Gastrocnemius medialis (tissue), 4 donors: ENCODE measurements at regions not wholly inside any gene's neighbourhood (a gene's known extent, or its start where the extent isn't known, plus 50 kb on each side); places are given as distances from the start of the nearest gene placed in this dataset.

ENCODE experiments used
- POLR2A ChIP-seq, 2 donors: fragments of 450-650 bp; IDR thresholded peaks; one replicate each; pipeline ENCODE4 v1.6.1; 2017; ENCODE audit warnings: antibody characterized with exemption in 2 of 2, mild to moderate bottlenecking in 2 of 2, moderate library complexity in 2 of 2
- TF ChIP-seq, protein P1 (sequence below), 5 experiments: fragments of 450-650 bp in 3 of 5; fragments of 200-600 bp in 2 of 5; sonication (generic) in 2 of 5; IDR thresholded peaks in 4 of 5; conservative IDR thresholded peaks in 1 of 5; 1 replicate in 4 of 5; 2 replicates in 1 of 5; pipeline ENCODE4 v1.5.1; 2016 to 2019; ENCODE audit warnings: antibody characterized with exemption in 5 of 5, mild to moderate bottlenecking in 3 of 5, moderate library complexity in 3 of 5

- TF ChIP-seq, protein P1, sequence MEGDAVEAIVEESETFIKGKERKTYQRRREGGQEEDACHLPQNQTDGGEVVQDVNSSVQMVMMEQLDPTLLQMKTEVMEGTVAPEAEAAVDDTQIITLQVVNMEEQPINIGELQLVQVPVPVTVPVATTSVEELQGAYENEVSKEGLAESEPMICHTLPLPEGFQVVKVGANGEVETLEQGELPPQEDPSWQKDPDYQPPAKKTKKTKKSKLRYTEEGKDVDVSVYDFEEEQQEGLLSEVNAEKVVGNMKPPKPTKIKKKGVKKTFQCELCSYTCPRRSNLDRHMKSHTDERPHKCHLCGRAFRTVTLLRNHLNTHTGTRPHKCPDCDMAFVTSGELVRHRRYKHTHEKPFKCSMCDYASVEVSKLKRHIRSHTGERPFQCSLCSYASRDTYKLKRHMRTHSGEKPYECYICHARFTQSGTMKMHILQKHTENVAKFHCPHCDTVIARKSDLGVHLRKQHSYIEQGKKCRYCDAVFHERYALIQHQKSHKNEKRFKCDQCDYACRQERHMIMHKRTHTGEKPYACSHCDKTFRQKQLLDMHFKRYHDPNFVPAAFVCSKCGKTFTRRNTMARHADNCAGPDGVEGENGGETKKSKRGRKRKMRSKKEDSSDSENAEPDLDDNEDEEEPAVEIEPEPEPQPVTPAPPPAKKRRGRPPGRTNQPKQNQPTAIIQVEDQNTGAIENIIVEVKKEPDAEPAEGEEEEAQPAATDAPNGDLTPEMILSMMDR (IDR thresholded peaks at IDR 0.05 in 4 of 5, conservative IDR thresholded peaks at IDR 0.05 in 1 of 5) = no peak
- TF ChIP-seq POLR2A (IDR thresholded peaks at IDR 0.05) = no peak
Measured at GRCh38 chr1:58944439-58944838, 160.6 kb upstream of the JUN start.
